Thymus (tissue), 11 donors: ENCODE measurements at regions not wholly inside any gene's neighbourhood (a gene's known extent, or its start where the extent isn't known, plus 50 kb on each side); places are given as distances from the start of the nearest gene placed in this dataset.

Source experiments
- DNase-seq, 9 donors: peaks; one replicate each; pipeline ENCODE4 v3.0.0-alpha.2; 2013; ENCODE audit warnings: low spot score in 9 of 9, low read depth in 6 of 9, missing footprints in 1 of 9
- H3K27ac ChIP-seq, 2 donors: one replicate each; pipeline ENCODE4 v1.5.1; 2013; ENCODE audit warnings: control low read depth in 1 of 2, low read depth in 1 of 2, low read length in 1 of 2, mild to moderate bottlenecking in 1 of 2, moderate library complexity in 1 of 2
- H3K27me3 ChIP-seq, 2 donors: one replicate each; pipeline ENCODE4 v1.5.1; 2013; ENCODE audit warnings: low read length in 1 of 2; ENCODE audit not compliant: control insufficient read depth in 2 of 2, insufficient read depth in 1 of 2
- H3K36me3 ChIP-seq, 2 donors: one replicate each; pipeline ENCODE4 v1.5.1; 2013; ENCODE audit warnings: low read length in 1 of 2, mild to moderate bottlenecking in 1 of 2, moderate library complexity in 1 of 2; ENCODE audit not compliant: control insufficient read depth in 2 of 2, insufficient read depth in 2 of 2
- H3K4me1 ChIP-seq, 2 donors: one replicate each; pipeline ENCODE4 v1.5.1; 2013; ENCODE audit warnings: low read length in 2 of 2; ENCODE audit not compliant: control insufficient read depth in 2 of 2, insufficient read depth in 2 of 2
- H3K4me3 ChIP-seq, 2 donors: one replicate each; pipeline ENCODE4 v1.5.1; 2013; ENCODE audit warnings: low read length in 2 of 2, control low read depth in 1 of 2, mild to moderate bottlenecking in 1 of 2
- H3K9me3 ChIP-seq, 2 donors: one replicate each; pipeline ENCODE4 v1.5.1; 2013; ENCODE audit warnings: low read length in 1 of 2, mild to moderate bottlenecking in 1 of 2; ENCODE audit not compliant: control insufficient read depth in 2 of 2, insufficient read depth in 1 of 2
- WGBS: extraction: QIAGEN DNeasy Blood & Tissue Kit; methylation state at CpG from one replicate; pipeline ENCODE4 v1.1.7; 2013; 5-methylcytosine and 5-hydroxymethylcytosine counted together
- donor health status: healthy.

DNA sequence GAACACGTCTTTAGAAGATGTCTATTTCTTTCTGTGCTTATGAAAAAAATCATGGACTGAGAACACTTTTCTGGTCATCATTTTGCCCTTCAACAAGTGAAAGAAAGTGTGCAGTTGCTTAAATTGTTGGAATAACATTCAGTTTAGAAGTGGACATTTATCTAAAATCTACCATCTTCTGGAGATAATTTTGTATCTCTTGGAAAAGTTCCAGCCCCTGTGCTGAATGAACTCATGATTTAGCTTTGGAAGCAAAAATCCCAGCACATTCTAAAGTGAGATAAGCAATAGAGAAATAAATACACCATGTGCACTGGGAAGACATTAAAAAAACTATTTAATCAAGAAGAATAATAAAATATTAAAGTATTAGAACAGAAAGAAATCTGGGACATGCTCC lies 1420.8 kb upstream of the SLC10A2 start:
- 92% methylated on average over 1 of the region's 1 CpG for WGBS
- no peaks in the 10 kb centered on the region for H3K27me3 ChIP-seq
- no peaks in the 10 kb centered on the region for H3K9me3 ChIP-seq
- no peaks in the 10 kb centered on the region for H3K4me1 ChIP-seq
- no peak overlapping the region for H3K4me3 ChIP-seq
- H3K36me3 ChIP-seq = no peaks in the 10 kb centered on the region
- DNase-seq = no peak
- no peak overlapping the region for H3K27ac ChIP-seq

GRCh38 chr13:104485571-104485970 lies 1419.4 kb upstream of the SLC10A2 start:
- H3K9me3 ChIP-seq = no peaks in the 10 kb centered on the region
- H3K27ac ChIP-seq = no peak overlapping the region
- H3K4me3 ChIP-seq = no peak overlapping the region
- no peak for DNase-seq
- no peaks in the 10 kb centered on the region for H3K4me1 ChIP-seq
- WGBS = 46% methylated on average over 1 of the region's 1 CpG
- H3K36me3 ChIP-seq = no peaks in the 10 kb centered on the region
- no peaks in the 10 kb centered on the region for H3K27me3 ChIP-seq

- no peak overlapping the region for H3K27ac ChIP-seq
- 98% methylated on average over 10 of the region's 10 CpGs for WGBS
- H3K27me3 ChIP-seq = no peaks in the 10 kb centered on the region
- no peak for DNase-seq
- H3K36me3 ChIP-seq = no peaks in the 10 kb centered on the region
- no peak overlapping the region for H3K4me3 ChIP-seq
- H3K9me3 ChIP-seq = no peaks in the 10 kb centered on the region
- H3K4me1 ChIP-seq = no peaks in the 10 kb centered on the region
These were observed 1417.4 kb upstream of the SLC10A2 start for GRCh38 chr13:104483631-104484030.

- 98% methylated on average over 2 of the region's 2 CpGs for WGBS
- no peaks in the 10 kb centered on the region for H3K27me3 ChIP-seq
- H3K36me3 ChIP-seq = no peaks in the 10 kb centered on the region
- no peak overlapping the region for H3K27ac ChIP-seq
- H3K4me3 ChIP-seq = no peak overlapping the region
- no peaks in the 10 kb centered on the region for H3K4me1 ChIP-seq
- no peaks in the 10 kb centered on the region for H3K9me3 ChIP-seq
- DNase-seq = no peak
These were observed 1411.0 kb upstream of the SLC10A2 start for GRCh38 chr13:104477261-104477660.

GRCh38 chr13:104473936-104474335 lies 1407.7 kb upstream of the SLC10A2 start:
- Histone ChIP-seq H3K27ac (no peak overlapping the region), H3K27me3 (no peaks in the 10 kb centered on the region), H3K4me1 (no peaks in the 10 kb centered on the region), H3K36me3 (no peaks in the 10 kb centered on the region), H3K4me3 (no peak overlapping the region), H3K9me3 (no peaks in the 10 kb centered on the region)
- DNase-seq = no peak

- Histone ChIP-seq H3K4me3 (no peak overlapping the region), H3K4me1 (no peaks in the 10 kb centered on the region), H3K36me3 (no peaks in the 10 kb centered on the region), H3K27ac (no peak overlapping the region), H3K9me3 (peaks cover 0 to 5% of the 10 kb centered on the region in 2 donors), H3K27me3 (no peaks in the 10 kb centered on the region)
- no peak for DNase-seq
These were observed 1399.8 kb upstream of the SLC10A2 start for GRCh38 chr13:104466016-104466415.

DNA sequence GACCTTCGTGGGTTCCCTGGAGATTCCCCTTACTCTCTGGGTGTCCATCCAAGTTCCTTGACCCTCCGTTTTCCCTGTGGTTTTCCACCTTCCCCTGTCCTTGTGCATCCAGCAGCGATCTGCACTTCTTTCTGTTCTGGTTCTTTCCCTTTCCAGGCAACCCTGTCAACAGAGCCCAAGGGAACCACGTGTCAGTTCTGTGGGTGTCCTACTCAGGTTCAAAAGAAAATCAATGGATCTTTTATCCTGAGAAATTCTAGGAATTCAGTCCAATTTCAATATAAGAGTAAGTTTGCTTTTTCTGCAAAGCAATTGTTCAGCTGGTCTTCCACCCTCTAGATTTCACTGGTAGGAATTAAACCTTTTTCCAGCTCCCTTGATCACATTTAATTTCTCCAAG lies 1394.8 kb upstream of the SLC10A2 start:
- WGBS = 79% methylated on average over 4 of the region's 4 CpGs
- DNase-seq = no peak

DNA sequence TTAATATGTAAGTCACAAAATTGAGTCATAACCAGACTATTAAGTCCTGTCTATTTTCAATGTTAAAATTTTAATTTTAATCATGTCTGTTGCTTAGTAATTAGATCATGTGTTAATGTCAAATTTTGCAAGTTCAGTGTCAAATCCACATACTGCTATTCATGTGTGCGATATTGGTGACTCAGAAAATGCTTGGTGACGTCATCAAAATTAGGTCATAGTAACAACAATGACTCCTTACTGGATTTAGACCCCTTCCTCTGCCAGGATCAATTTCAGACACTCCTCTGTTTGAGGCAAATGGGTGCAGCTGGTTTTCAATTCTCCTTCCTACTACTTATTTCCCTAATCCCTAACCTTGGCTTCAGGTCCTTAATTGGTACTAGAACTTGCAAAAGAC lies 1394.3 kb upstream of the SLC10A2 start:
- Histone ChIP-seq H3K4me1 (no peaks in the 10 kb centered on the region), H3K27ac (no peak overlapping the region)
- WGBS = 89% methylated on average over 2 of the region's 2 CpGs

More for the DNA sequence above, 1394.8 kb upstream of the SLC10A2 start:
- no peak overlapping the region for H3K4me3 ChIP-seq
- H3K9me3 ChIP-seq = peaks cover 0 to 7% of the 10 kb centered on the region in 2 donors
- no peak overlapping the region for H3K27ac ChIP-seq
- no peaks in the 10 kb centered on the region for H3K27me3 ChIP-seq
- no peaks in the 10 kb centered on the region for H3K4me1 ChIP-seq
- H3K36me3 ChIP-seq = no peaks in the 10 kb centered on the region

GRCh38 chr13:104450006-104450405 lies 1383.8 kb upstream of the SLC10A2 start:
- H3K9me3 ChIP-seq = peaks cover 0 to 1% of the 10 kb centered on the region in 2 donors

More for the DNA sequence above, 1394.3 kb upstream of the SLC10A2 start:
- no peak overlapping the region for H3K4me3 ChIP-seq
- H3K27me3 ChIP-seq = no peaks in the 10 kb centered on the region
- H3K36me3 ChIP-seq = no peaks in the 10 kb centered on the region
- H3K9me3 ChIP-seq = peaks cover 0 to 7% of the 10 kb centered on the region in 2 donors
- no peak for DNase-seq

DNA sequence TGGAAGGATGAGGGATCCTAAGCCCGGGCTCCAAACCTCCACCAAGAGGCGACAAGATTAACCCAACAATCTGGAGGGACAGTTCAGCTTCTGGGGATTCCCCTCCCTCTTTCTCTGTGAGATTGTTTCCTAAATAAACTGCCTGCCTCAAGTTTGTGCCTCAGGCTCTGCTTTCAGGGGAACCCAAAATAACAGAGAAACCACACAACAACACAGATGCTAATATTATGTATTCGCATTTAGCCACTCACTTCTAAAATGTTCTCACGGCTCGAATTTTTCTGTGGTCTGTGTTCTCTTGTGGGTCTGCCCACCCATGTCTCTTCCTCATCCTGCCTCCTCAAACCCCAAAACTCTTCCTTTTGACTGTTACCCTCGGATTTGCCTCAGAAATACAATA lies 1381.1 kb upstream of the SLC10A2 start:
- WGBS = 87% methylated on average over 6 of the region's 6 CpGs
- no peak overlapping the region for H3K27ac ChIP-seq
- no peak for DNase-seq
- no peaks in the 10 kb centered on the region for H3K27me3 ChIP-seq
- no peaks in the 10 kb centered on the region for H3K36me3 ChIP-seq
- H3K9me3 ChIP-seq = peaks cover 0 to 1% of the 10 kb centered on the region in 2 donors
- no peak overlapping the region for H3K4me3 ChIP-seq
- no peaks in the 10 kb centered on the region for H3K4me1 ChIP-seq

More at GRCh38 chr13:104450006-104450405, 1383.8 kb upstream of the SLC10A2 start:
- DNase-seq = no peak
- H3K36me3 ChIP-seq = no peaks in the 10 kb centered on the region
- WGBS = 86% methylated on average over 2 of the region's 2 CpGs
- no peak overlapping the region for H3K27ac ChIP-seq
- no peaks in the 10 kb centered on the region for H3K4me1 ChIP-seq
- no peaks in the 10 kb centered on the region for H3K27me3 ChIP-seq
- no peak overlapping the region for H3K4me3 ChIP-seq
